Esophagus squamous epithelium (tissue), 4 donors: ENCODE measurements at regions not wholly inside any gene's neighbourhood (a gene's known extent, or its start where the extent isn't known, plus 50 kb on each side); places are given as distances from the start of the nearest gene placed in this dataset.

Source experiments
- CTCF ChIP-seq, 6 experiments: fragments of 450-650 bp in 4 of 6; fragments of 200-600 bp in 2 of 6; sonication (generic) in 2 of 6; IDR thresholded peaks; one replicate each; pipeline ENCODE4 v1.5.1; 2016 to 2019; ENCODE audit warnings: antibody characterized with exemption in 6 of 6, mild to moderate bottlenecking in 4 of 6, moderate library complexity in 4 of 6
- POLR2A ChIP-seq, 4 donors: fragments of 450-650 bp; IDR thresholded peaks; one replicate each; pipeline ENCODE4 v1.6.1; 2017; ENCODE audit warnings: antibody characterized with exemption in 4 of 4, mild to moderate bottlenecking in 4 of 4, moderate library complexity in 3 of 4

GRCh38 chr3:132167870-132168269 is 133.1 kb upstream of the CPNE4 start:
- TF ChIP-seq CTCF (IDR thresholded peaks at IDR 0.05) (no peak), POLR2A (IDR thresholded peaks at IDR 0.05) (no peak)
